ENCODE measurements at regions not wholly inside any gene's neighbourhood (a gene's known extent, or its start where the extent isn't known, plus 50 kb on each side); places are given as distances from the start of the nearest gene placed in this dataset.

GRCh38 chr16:86046667-86047270 is 147.8 kb downstream of the IRF8 start:
- Mint-ChIP-seq H3K4me1 (ENCODE audit: low read depth) (peaks cover 17% of the 10 kb centered on the region), H3K36me3 (ENCODE audit: low read depth) (no peaks in the 10 kb centered on the region), H3K27ac (no peak overlapping the region), H3K9me3 (no peaks in the 10 kb centered on the region), H3K4me3 (no peak overlapping the region), H3K27me3 (peaks cover 73% of the 10 kb centered on the region)
- DNase-seq: no peak

GRCh38 chr16:86048221-86048620 is 149.3 kb downstream of the IRF8 start:
- Mint-ChIP-seq H3K4me1 (ENCODE audit: low read depth) (peaks cover 17% of the 10 kb centered on the region), H3K27me3 (peaks cover 63% of the 10 kb centered on the region), H3K9me3 (no peaks in the 10 kb centered on the region), H3K36me3 (ENCODE audit: low read depth) (no peaks in the 10 kb centered on the region), H3K4me3 (no peak overlapping the region), H3K27ac (no peak overlapping the region)
- DNase-seq: no peak

GRCh38 chr16:86048882-86049585 is 150.1 kb downstream of the IRF8 start:
- Mint-ChIP-seq H3K27me3 (peaks cover 55% of the 10 kb centered on the region), H3K36me3 (ENCODE audit: low read depth) (no peaks in the 10 kb centered on the region), H3K27ac (no peak overlapping the region), H3K9me3 (no peaks in the 10 kb centered on the region), H3K4me1 (ENCODE audit: low read depth) (peaks cover 17% of the 10 kb centered on the region), H3K4me3 (no peak overlapping the region)
- no peak for DNase-seq

GRCh38 chr16:86049641-86050040 is 150.7 kb downstream of the IRF8 start:
- H3K4me3 Mint-ChIP-seq: no peak overlapping the region

GRCh38 chr16:86050111-86050510 is 151.1 kb downstream of the IRF8 start:
- no peak overlapping the region for H3K4me3 Mint-ChIP-seq
- peaks cover 6% of the 10 kb centered on the region for H3K4me1 Mint-ChIP-seq (ENCODE audit: low read depth)
- no peak overlapping the region for H3K27ac Mint-ChIP-seq
- no peaks in the 10 kb centered on the region for H3K9me3 Mint-ChIP-seq
- H3K27me3 Mint-ChIP-seq: peaks cover 49% of the 10 kb centered on the region
- H3K36me3 Mint-ChIP-seq (ENCODE audit: low read depth): no peaks in the 10 kb centered on the region
- DNase-seq: no peak

More at GRCh38 chr16:86049641-86050040, 150.7 kb downstream of the IRF8 start:
- DNase-seq: no peak
- Mint-ChIP-seq H3K4me1 (ENCODE audit: low read depth) (peaks cover 11% of the 10 kb centered on the region), H3K27me3 (peaks cover 51% of the 10 kb centered on the region), H3K36me3 (ENCODE audit: low read depth) (no peaks in the 10 kb centered on the region), H3K27ac (no peak overlapping the region), H3K9me3 (no peaks in the 10 kb centered on the region)

GRCh38 chr16:86050591-86051367 is 151.8 kb downstream of the IRF8 start:
- no peak for DNase-seq
- no peaks in the 10 kb centered on the region for H3K4me1 Mint-ChIP-seq (ENCODE audit: low read depth)
- H3K27me3 Mint-ChIP-seq: peaks cover 53% of the 10 kb centered on the region
- no peak overlapping the region for H3K4me3 Mint-ChIP-seq
- H3K9me3 Mint-ChIP-seq: no peaks in the 10 kb centered on the region
- no peak overlapping the region for H3K27ac Mint-ChIP-seq
- H3K36me3 Mint-ChIP-seq (ENCODE audit: low read depth): no peaks in the 10 kb centered on the region

GRCh38 chr16:86051368-86052114 is 152.6 kb downstream of the IRF8 start:
- H3K27ac Mint-ChIP-seq: no peak overlapping the region
- no peaks in the 10 kb centered on the region for H3K4me1 Mint-ChIP-seq (ENCODE audit: low read depth)
- DNase-seq: no peak
- H3K9me3 Mint-ChIP-seq: no peaks in the 10 kb centered on the region
- no peaks in the 10 kb centered on the region for H3K36me3 Mint-ChIP-seq (ENCODE audit: low read depth)
- H3K4me3 Mint-ChIP-seq: no peak overlapping the region
- H3K27me3 Mint-ChIP-seq: peaks cover 49% of the 10 kb centered on the region

GRCh38 chr16:86052115-86052670 is 153.2 kb downstream of the IRF8 start:
- Mint-ChIP-seq H3K4me1 (ENCODE audit: low read depth) (no peaks in the 10 kb centered on the region), H3K27ac (no peak overlapping the region), H3K9me3 (no peaks in the 10 kb centered on the region), H3K27me3 (peaks cover 42% of the 10 kb centered on the region), H3K4me3 (no peak overlapping the region), H3K36me3 (ENCODE audit: low read depth) (no peaks in the 10 kb centered on the region)
- DNase-seq: no peak

GRCh38 chr16:86052926-86053325 is 154.0 kb downstream of the IRF8 start:
- Mint-ChIP-seq H3K27me3 (peaks cover 35% of the 10 kb centered on the region), H3K4me1 (ENCODE audit: low read depth) (no peaks in the 10 kb centered on the region), H3K4me3 (no peak overlapping the region), H3K27ac (no peak overlapping the region), H3K9me3 (no peaks in the 10 kb centered on the region), H3K36me3 (ENCODE audit: low read depth) (no peaks in the 10 kb centered on the region)
- DNase-seq: no peak

GRCh38 chr16:86059253-86060171 is 160.6 kb downstream of the IRF8 start:
- H3K27ac Mint-ChIP-seq: no peak overlapping the region
- no peak for DNase-seq
- H3K9me3 Mint-ChIP-seq: no peaks in the 10 kb centered on the region
- peaks cover 7% of the 10 kb centered on the region for H3K27me3 Mint-ChIP-seq
- H3K4me3 Mint-ChIP-seq: no peak overlapping the region
- H3K36me3 Mint-ChIP-seq (ENCODE audit: low read depth): no peaks in the 10 kb centered on the region
- no peaks in the 10 kb centered on the region for H3K4me1 Mint-ChIP-seq (ENCODE audit: low read depth)

- no peak for DNase-seq
- peaks cover 5% of the 10 kb centered on the region for H3K27me3 Mint-ChIP-seq
- H3K4me1 Mint-ChIP-seq (ENCODE audit: low read depth): no peaks in the 10 kb centered on the region
- H3K9me3 Mint-ChIP-seq: no peaks in the 10 kb centered on the region
- no peaks in the 10 kb centered on the region for H3K36me3 Mint-ChIP-seq (ENCODE audit: low read depth)
- no peak overlapping the region for H3K4me3 Mint-ChIP-seq
- H3K27ac Mint-ChIP-seq: no peak overlapping the region
These were observed 161.7 kb downstream of the IRF8 start for GRCh38 chr16:86060381-86061317.

GRCh38 chr16:86061318-86061695 is 162.3 kb downstream of the IRF8 start:
- H3K27me3 Mint-ChIP-seq: peaks cover 2% of the 10 kb centered on the region
- no peak overlapping the region for H3K4me3 Mint-ChIP-seq
- no peak for DNase-seq
- no peak overlapping the region for H3K27ac Mint-ChIP-seq
- no peaks in the 10 kb centered on the region for H3K9me3 Mint-ChIP-seq
- H3K36me3 Mint-ChIP-seq (ENCODE audit: low read depth): no peaks in the 10 kb centered on the region
- H3K4me1 Mint-ChIP-seq (ENCODE audit: low read depth): no peaks in the 10 kb centered on the region

- H3K36me3 Mint-ChIP-seq (ENCODE audit: low read depth): no peaks in the 10 kb centered on the region
- H3K4me3 Mint-ChIP-seq: no peak overlapping the region
- no peaks in the 10 kb centered on the region for H3K4me1 Mint-ChIP-seq (ENCODE audit: low read depth)
- peaks cover 2% of the 10 kb centered on the region for H3K27me3 Mint-ChIP-seq
- H3K9me3 Mint-ChIP-seq: no peaks in the 10 kb centered on the region
- DNase-seq: no peak
- H3K27ac Mint-ChIP-seq: no peak overlapping the region
These were observed 162.8 kb downstream of the IRF8 start for GRCh38 chr16:86061721-86062120.

Data from activated T-cell treated with anti-CD3 and anti-CD28 coated beads, Interleukin-2, amount 50 U/mL, for 24 hours (primary cell).